BE2C (cell line): ENCODE measurements at regions not wholly inside any gene's neighbourhood (a gene's known extent, or its start where the extent isn't known, plus 50 kb on each side); places are given as distances from the start of the nearest gene placed in this dataset.

Source experiments
- DNase-seq: peaks from one replicate; pipeline ENCODE4 v3.0.0-alpha.2; 2020
- H3K27me3 ChIP-seq: fragments of 250-450 bp; sonication (Bioruptor Pico); 2 replicates; pipeline ENCODE4 v1.5.1; 2020; ENCODE audit warnings: mild to moderate bottlenecking
- H3K36me3 ChIP-seq: fragments of 250-450 bp; sonication (Bioruptor Pico); 2 replicates; pipeline ENCODE4 v1.5.1; 2020; ENCODE audit warnings: mild to moderate bottlenecking
- H3K4me1 ChIP-seq: fragments of 250-450 bp; sonication (Bioruptor Pico); 2 replicates; pipeline ENCODE4 v1.5.1; 2020
- H3K4me3 ChIP-seq: 2 replicates; pipeline ENCODE4 v1.5.1; 2011; ENCODE audit warnings: low read depth, low read length
- H3K9me3 ChIP-seq: fragments of 250-450 bp; sonication (Bioruptor Pico); 2 replicates; pipeline ENCODE4 v1.5.1; 2020
- CTCF ChIP-seq: IDR thresholded peaks from 2 replicates; pipeline ENCODE4 v1.5.1; 2012; ENCODE audit warnings: mild to moderate bottlenecking, low read depth, low read length

GRCh38 chr1:222940906-222941305 lies 126.1 kb downstream of the DISP1 start:
- Histone ChIP-seq H3K36me3 (no peaks in the 10 kb centered on the region), H3K4me3 (no peak overlapping the region), H3K4me1 (no peaks in the 10 kb centered on the region; the same call in 1 of the 2 replicates), H3K27me3 (no peaks in the 10 kb centered on the region), H3K9me3 (no peaks in the 10 kb centered on the region)
- no peak for DNase-seq
- TF ChIP-seq CTCF: no peak

- no peaks in the 10 kb centered on the region; the same call in 1 of the 2 replicates for H3K4me1 ChIP-seq
- DNase-seq: no peak
- no peaks in the 10 kb centered on the region for H3K9me3 ChIP-seq
- no peaks in the 10 kb centered on the region for H3K27me3 ChIP-seq
- no peak for TF ChIP-seq CTCF
- no peaks in the 10 kb centered on the region for H3K36me3 ChIP-seq
- H3K4me3 ChIP-seq: no peak overlapping the region
These were observed 126.6 kb downstream of the DISP1 start for GRCh38 chr1:222941425-222941824.

GRCh38 chr1:222946436-222946835 lies 131.6 kb downstream of the DISP1 start:
- no peak for DNase-seq
- Histone ChIP-seq H3K4me1 (no peaks in the 10 kb centered on the region), H3K4me3 (no peak overlapping the region), H3K9me3 (no peaks in the 10 kb centered on the region), H3K36me3 (no peaks in the 10 kb centered on the region), H3K27me3 (no peaks in the 10 kb centered on the region)
- TF ChIP-seq CTCF: no peak

- no peak for DNase-seq
- no peaks in the 10 kb centered on the region for H3K27me3 ChIP-seq
- no peaks in the 10 kb centered on the region for H3K9me3 ChIP-seq
- no peaks in the 10 kb centered on the region for H3K36me3 ChIP-seq
- no peak for TF ChIP-seq CTCF
- no peak overlapping the region for H3K4me3 ChIP-seq
- no peaks in the 10 kb centered on the region for H3K4me1 ChIP-seq
These were observed 133.2 kb downstream of the DISP1 start for GRCh38 chr1:222948079-222948478.

GRCh38 chr1:222950892-222951291 lies 136.1 kb downstream of the DISP1 start:
- H3K27me3 ChIP-seq: no peaks in the 10 kb centered on the region
- H3K4me1 ChIP-seq: no peaks in the 10 kb centered on the region
- no peaks in the 10 kb centered on the region for H3K36me3 ChIP-seq
- DNase-seq: no peak
- H3K9me3 ChIP-seq: no peaks in the 10 kb centered on the region
- no peak for TF ChIP-seq CTCF
- no peak overlapping the region for H3K4me3 ChIP-seq

- Histone ChIP-seq H3K9me3 (no peaks in the 10 kb centered on the region), H3K27me3 (no peaks in the 10 kb centered on the region), H3K36me3 (no peaks in the 10 kb centered on the region), H3K4me3 (no peak overlapping the region), H3K4me1 (no peaks in the 10 kb centered on the region)
- no peak for DNase-seq
- TF ChIP-seq CTCF: no peak
These were observed 138.7 kb downstream of the DISP1 start for GRCh38 chr1:222953585-222953984.
